ENCODE measurements at regions not wholly inside any gene's neighbourhood (a gene's known extent, or its start where the extent isn't known, plus 50 kb on each side); places are given as distances from the start of the nearest gene placed in this dataset.

DNA sequence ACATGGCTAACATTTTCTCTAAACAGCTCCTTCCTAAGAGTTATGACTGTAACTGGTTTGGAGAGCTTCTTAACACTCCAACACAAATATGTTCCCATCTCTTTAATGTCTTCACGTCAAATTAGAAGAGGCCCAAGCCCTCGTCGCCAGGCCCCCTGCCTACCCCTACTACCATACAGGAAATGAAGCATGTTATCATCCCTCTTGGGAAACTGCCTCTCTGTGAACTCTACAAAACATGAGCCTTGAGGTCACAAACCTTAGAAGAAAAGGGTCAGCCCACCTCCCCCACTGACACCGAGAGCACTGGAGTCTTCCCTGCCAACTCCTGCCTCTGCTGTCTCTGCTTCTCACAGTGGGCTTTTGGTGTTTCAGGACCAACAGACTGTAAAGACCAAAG lies 243.1 kb upstream of the STT3B start:
- H3K27me3 ChIP-seq (replicated peaks in 2 of 5; ENCODE audit: control insufficient read depth in 4 of 5, insufficient read depth in 5 of 5, low read length in 4 of 5), result no peaks in the 10 kb centered on the region
- no peak overlapping the region for H3K4me3 ChIP-seq (ENCODE audit: control insufficient read depth in 1 of 7, extremely low read depth in 1 of 7, insufficient read depth in 4 of 7, low read depth in 2 of 7, low read length in 6 of 7)
- no peaks in the 10 kb centered on the region for H3K9me3 ChIP-seq (ENCODE audit: control extremely low read depth in 1 of 5, control insufficient read depth in 4 of 5, insufficient read depth in 2 of 5, low read depth in 1 of 5, low read length in 4 of 5)
- 67% methylated on average over 3 of the region's 4 CpGs for WGBS (ENCODE audit: insufficient coverage)
- POLR2A ChIA-PET, result no interaction called here
- H3K4me1 ChIP-seq (ENCODE audit: control extremely low read depth in 1 of 4, control insufficient read depth in 4 of 4, insufficient read depth in 4 of 4, low read length in 3 of 4), result peaks cover 0 to 8% (median 0%) of the 10 kb centered on the region in 4 experiments
- no peaks in the 10 kb centered on the region for H3K36me3 ChIP-seq (ENCODE audit: control insufficient read depth in 4 of 4, insufficient read depth in 4 of 4, low read length in 3 of 4)
- CTCF ChIA-PET, result no interaction called here
- no peak for DNase-seq
- H3K27ac ChIP-seq (ENCODE audit: insufficient read depth in 1 of 2, low read depth in 1 of 2, low read length in 2 of 2, poor library complexity in 1 of 2, severe bottlenecking in 2 of 2), result no peak overlapping the region

DNA sequence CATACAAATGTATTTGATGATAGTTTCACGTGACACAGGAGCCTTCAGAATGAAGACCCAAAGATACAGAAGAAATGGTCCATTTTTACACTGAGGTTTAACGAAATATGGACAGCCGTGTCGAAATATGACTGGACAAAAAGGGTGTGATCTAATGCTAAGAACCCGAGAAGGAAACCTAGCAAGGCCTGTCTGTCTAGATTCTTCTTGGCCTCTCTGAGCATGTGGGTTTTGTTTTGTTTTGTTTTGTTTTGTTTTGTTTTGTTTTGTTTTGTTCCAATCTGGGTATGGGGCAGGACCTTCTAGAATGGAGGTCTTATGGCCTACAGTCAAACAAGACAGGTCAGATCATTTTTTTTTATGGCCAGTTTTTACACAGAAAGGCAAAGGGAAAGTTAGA lies 242.7 kb upstream of the STT3B start:
- no peaks in the 10 kb centered on the region for H3K27me3 ChIP-seq (replicated peaks in 2 of 5; ENCODE audit: control insufficient read depth in 4 of 5, insufficient read depth in 5 of 5, low read length in 4 of 5)
- no peaks in the 10 kb centered on the region for H3K36me3 ChIP-seq (ENCODE audit: control insufficient read depth in 4 of 4, insufficient read depth in 4 of 4, low read length in 3 of 4)
- no peak overlapping the region for H3K4me3 ChIP-seq (ENCODE audit: control insufficient read depth in 1 of 7, extremely low read depth in 1 of 7, insufficient read depth in 4 of 7, low read depth in 2 of 7, low read length in 6 of 7)
- POLR2A ChIA-PET, result no interaction called here
- no peak overlapping the region for H3K27ac ChIP-seq (ENCODE audit: insufficient read depth in 1 of 2, low read depth in 1 of 2, low read length in 2 of 2, poor library complexity in 1 of 2, severe bottlenecking in 2 of 2)
- H3K9me3 ChIP-seq (ENCODE audit: control extremely low read depth in 1 of 5, control insufficient read depth in 4 of 5, insufficient read depth in 2 of 5, low read depth in 1 of 5, low read length in 4 of 5), result no peaks in the 10 kb centered on the region
- CTCF ChIA-PET, result no interaction called here
- no peak for DNase-seq
- H3K4me1 ChIP-seq (ENCODE audit: control extremely low read depth in 1 of 4, control insufficient read depth in 4 of 4, insufficient read depth in 4 of 4, low read length in 3 of 4), result peaks cover 0 to 8% (median 0%) of the 10 kb centered on the region in 4 experiments
- 95% methylated on average over 5 of the region's 5 CpGs for WGBS (ENCODE audit: insufficient coverage)

DNA sequence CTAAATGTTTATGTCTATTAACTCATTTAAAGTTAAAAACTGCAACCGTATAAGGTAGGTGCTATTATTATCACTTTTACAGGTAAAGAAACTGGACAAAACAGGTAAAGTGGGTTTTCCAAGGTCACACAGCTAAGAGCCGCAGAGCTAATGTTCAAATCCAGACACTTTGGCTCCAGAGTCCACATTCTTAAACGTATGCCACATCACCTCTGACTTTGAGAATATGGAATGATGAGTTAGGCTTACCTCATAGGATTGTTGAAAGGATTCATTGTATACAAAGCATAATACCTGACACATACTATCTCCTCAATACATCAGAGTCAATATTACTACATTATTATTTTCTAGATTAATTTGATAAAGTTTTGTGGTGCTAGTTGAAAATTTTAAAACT lies 240.9 kb upstream of the STT3B start:
- 100% methylated on average over 1 of the region's 3 CpGs for WGBS (ENCODE audit: insufficient coverage)
- H3K4me3 ChIP-seq (ENCODE audit: control insufficient read depth in 1 of 7, extremely low read depth in 1 of 7, insufficient read depth in 4 of 7, low read depth in 2 of 7, low read length in 6 of 7), result no peak overlapping the region
- no peaks in the 10 kb centered on the region for H3K9me3 ChIP-seq (ENCODE audit: control extremely low read depth in 1 of 5, control insufficient read depth in 4 of 5, insufficient read depth in 2 of 5, low read depth in 1 of 5, low read length in 4 of 5)
- H3K27me3 ChIP-seq (replicated peaks in 2 of 5; ENCODE audit: control insufficient read depth in 4 of 5, insufficient read depth in 5 of 5, low read length in 4 of 5), result no peaks in the 10 kb centered on the region
- POLR2A ChIA-PET, result interaction anchor here (0.6 kb wide), 1 partner anchor 84 kb away, joined by 6 read pairs; no protein-coding TSS in a partner anchor
- H3K27ac ChIP-seq (ENCODE audit: insufficient read depth in 1 of 2, low read depth in 1 of 2, low read length in 2 of 2, poor library complexity in 1 of 2, severe bottlenecking in 2 of 2), result no peak overlapping the region
- no peaks in the 10 kb centered on the region for H3K36me3 ChIP-seq (ENCODE audit: control insufficient read depth in 4 of 4, insufficient read depth in 4 of 4, low read length in 3 of 4)
- CTCF ChIA-PET, result interaction anchor here (1.4 kb wide), 1 partner anchor 106 kb away, joined by 3 read pairs; no protein-coding TSS in a partner anchor
- peaks cover 0 to 8% (median 0%) of the 10 kb centered on the region in 4 experiments for H3K4me1 ChIP-seq (ENCODE audit: control extremely low read depth in 1 of 4, control insufficient read depth in 4 of 4, insufficient read depth in 4 of 4, low read length in 3 of 4)
- no peak for DNase-seq

DNA sequence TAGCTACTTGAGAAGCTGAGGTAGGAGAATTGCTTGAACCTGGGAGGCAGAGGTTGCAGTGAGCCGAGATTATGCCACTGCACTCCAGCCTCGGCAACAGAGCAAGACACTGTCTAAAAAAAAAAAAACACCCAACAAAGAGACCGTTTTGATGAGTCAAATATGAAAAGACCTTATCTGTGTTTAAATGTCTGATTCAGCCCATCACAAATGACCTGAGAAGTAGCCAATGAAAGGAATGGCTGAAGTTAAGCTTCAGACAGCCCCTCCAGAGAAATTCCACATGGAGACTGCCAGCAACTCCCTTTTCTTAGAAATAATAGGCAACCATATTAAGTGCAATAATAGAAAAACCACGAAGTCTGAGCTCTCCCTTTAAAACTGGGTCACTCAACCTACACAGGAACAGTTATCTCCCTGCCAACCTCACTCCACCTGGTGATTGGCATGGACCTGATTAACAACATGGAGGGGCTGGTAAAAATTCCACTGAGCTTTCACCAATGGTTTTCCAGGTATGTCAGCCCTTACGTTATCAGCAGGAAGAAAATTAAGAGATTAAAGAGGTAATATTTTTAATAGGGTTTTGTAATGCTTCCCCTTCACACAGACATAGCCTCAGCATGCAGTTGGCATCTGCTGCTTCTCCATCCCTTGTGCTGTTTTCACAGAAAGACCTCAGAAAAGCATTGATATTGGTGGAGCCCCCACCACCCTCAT lies 238.1 kb upstream of the STT3B start:
- Histone ChIP-seq H3K9me3 (ENCODE audit: control extremely low read depth in 1 of 5, control insufficient read depth in 4 of 5, insufficient read depth in 2 of 5, low read depth in 1 of 5, low read length in 4 of 5) (peaks cover 0 to 7% (median 2%) of the 10 kb centered on the region in 5 experiments), H3K36me3 (ENCODE audit: control insufficient read depth in 4 of 4, insufficient read depth in 4 of 4, low read length in 3 of 4) (no peaks in the 10 kb centered on the region), H3K27ac (ENCODE audit: insufficient read depth in 1 of 2, low read depth in 1 of 2, low read length in 2 of 2, poor library complexity in 1 of 2, severe bottlenecking in 2 of 2) (no peak overlapping the region), H3K4me3 (ENCODE audit: control insufficient read depth in 1 of 7, extremely low read depth in 1 of 7, insufficient read depth in 4 of 7, low read depth in 2 of 7, low read length in 6 of 7) (no peak overlapping the region), H3K4me1 (ENCODE audit: control extremely low read depth in 1 of 4, control insufficient read depth in 4 of 4, insufficient read depth in 4 of 4, low read length in 3 of 4) (peaks cover 0 to 3% (median 0%) of the 10 kb centered on the region in 4 experiments), H3K27me3 (replicated peaks in 2 of 5; ENCODE audit: control insufficient read depth in 4 of 5, insufficient read depth in 5 of 5, low read length in 4 of 5) (no peaks in the 10 kb centered on the region)
- CTCF ChIA-PET, result interaction anchor here (0.6 to 0.7 kb wide), 2 partner anchors 12 to 50 kb away, joined by 3 read pairs; no protein-coding TSS in a partner anchor
- DNase-seq, result no peak
- WGBS (ENCODE audit: insufficient coverage), result 100% methylated on average over 1 of the region's 5 CpGs
- POLR2A ChIA-PET, result no interaction called here

DNA sequence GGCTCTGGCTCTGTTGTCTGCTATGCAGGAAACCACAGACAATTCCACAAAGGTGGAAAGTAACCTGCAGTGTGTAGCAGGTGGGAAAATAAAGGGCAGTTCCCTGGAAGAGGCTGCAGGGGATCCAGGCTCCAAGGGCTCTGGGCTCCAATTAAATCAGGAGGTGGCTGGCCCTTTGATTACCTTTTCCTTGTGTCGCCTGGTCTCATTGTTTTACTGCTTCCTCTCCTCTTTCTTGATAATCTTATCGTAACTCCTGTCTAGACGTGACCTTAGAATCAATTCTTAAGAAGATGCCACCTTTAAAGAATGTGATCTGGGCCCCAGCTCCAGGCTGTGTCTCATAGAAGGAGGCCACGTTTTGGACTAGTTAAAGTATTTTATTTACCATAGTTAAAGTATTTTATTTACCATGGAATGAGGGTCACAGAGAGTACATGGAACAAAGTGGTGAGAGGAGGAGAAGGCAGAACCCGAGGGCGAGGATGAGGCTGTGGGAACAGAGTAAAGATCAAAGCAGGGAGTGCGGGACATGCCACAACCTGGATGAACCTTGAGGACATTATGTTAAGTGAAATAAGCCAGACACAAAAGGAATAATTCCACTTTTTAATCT lies 237.5 kb upstream of the STT3B start:
- Histone ChIP-seq H3K27me3 (replicated peaks in 2 of 5; ENCODE audit: control insufficient read depth in 4 of 5, insufficient read depth in 5 of 5, low read length in 4 of 5) (no peaks in the 10 kb centered on the region), H3K36me3 (ENCODE audit: control insufficient read depth in 4 of 4, insufficient read depth in 4 of 4, low read length in 3 of 4) (no peaks in the 10 kb centered on the region), H3K4me3 (ENCODE audit: control insufficient read depth in 1 of 7, extremely low read depth in 1 of 7, insufficient read depth in 4 of 7, low read depth in 2 of 7, low read length in 6 of 7) (no peak overlapping the region), H3K4me1 (ENCODE audit: control extremely low read depth in 1 of 4, control insufficient read depth in 4 of 4, insufficient read depth in 4 of 4, low read length in 3 of 4) (no peaks in the 10 kb centered on the region), H3K9me3 (ENCODE audit: control extremely low read depth in 1 of 5, control insufficient read depth in 4 of 5, insufficient read depth in 2 of 5, low read depth in 1 of 5, low read length in 4 of 5) (peaks cover 0 to 7% (median 2%) of the 10 kb centered on the region in 5 experiments), H3K27ac (ENCODE audit: insufficient read depth in 1 of 2, low read depth in 1 of 2, low read length in 2 of 2, poor library complexity in 1 of 2, severe bottlenecking in 2 of 2) (no peak overlapping the region)
- CTCF ChIA-PET, result interaction anchor here (0.7 kb wide), 1 partner anchor 11 kb away, joined by 3 read pairs; no protein-coding TSS in a partner anchor
- DNase-seq, result no peak
- POLR2A ChIA-PET, result no interaction called here
- WGBS (ENCODE audit: insufficient coverage), result 95% methylated on average over 4 of the region's 7 CpGs

DNA sequence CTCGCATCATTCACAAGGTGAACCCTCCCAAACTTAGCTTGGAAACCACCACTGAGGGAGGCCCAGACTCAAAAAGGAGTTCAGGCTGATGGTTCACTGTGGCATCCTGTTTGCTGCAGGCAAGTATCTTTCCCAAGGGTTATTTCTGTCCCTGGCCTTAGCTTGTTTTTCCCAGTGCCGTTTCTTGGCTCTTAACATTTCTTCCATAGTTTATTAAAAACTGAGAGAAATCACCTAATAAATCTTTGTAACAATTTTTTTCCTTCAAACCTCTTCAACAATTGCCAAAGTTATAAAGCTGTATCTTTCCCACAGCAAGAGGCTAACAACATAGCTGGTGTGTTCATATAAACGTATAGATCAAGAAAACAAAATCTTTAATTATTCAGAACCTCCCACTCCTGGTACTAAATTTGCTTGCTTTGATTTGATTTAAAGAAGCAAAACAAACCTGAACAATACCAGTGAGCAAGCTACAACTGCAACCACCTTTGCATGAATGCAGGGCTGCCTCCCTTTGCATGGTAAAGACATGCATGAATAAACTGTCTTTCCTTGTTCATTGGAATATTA lies 234.9 kb upstream of the STT3B start:
- no peak for DNase-seq
- H3K9me3 ChIP-seq (ENCODE audit: control extremely low read depth in 1 of 5, control insufficient read depth in 4 of 5, insufficient read depth in 2 of 5, low read depth in 1 of 5, low read length in 4 of 5), result peaks cover 0 to 7% (median 2%) of the 10 kb centered on the region in 5 experiments
- ChIA-PET POLR2A (no interaction called here), CTCF (no interaction called here)
- WGBS (ENCODE audit: insufficient coverage), result 100% methylated on average over 3 of the region's 3 CpGs
- H3K27me3 ChIP-seq (replicated peaks in 2 of 5; ENCODE audit: control insufficient read depth in 4 of 5, insufficient read depth in 5 of 5, low read length in 4 of 5), result no peaks in the 10 kb centered on the region
- no peak overlapping the region for H3K27ac ChIP-seq (ENCODE audit: insufficient read depth in 1 of 2, low read depth in 1 of 2, low read length in 2 of 2, poor library complexity in 1 of 2, severe bottlenecking in 2 of 2)
- no peaks in the 10 kb centered on the region for H3K36me3 ChIP-seq (ENCODE audit: control insufficient read depth in 4 of 4, insufficient read depth in 4 of 4, low read length in 3 of 4)
- no peak overlapping the region for H3K4me3 ChIP-seq (ENCODE audit: control insufficient read depth in 1 of 7, extremely low read depth in 1 of 7, insufficient read depth in 4 of 7, low read depth in 2 of 7, low read length in 6 of 7)
- peaks cover 0 to 11% (median 2%) of the 10 kb centered on the region in 4 experiments for H3K4me1 ChIP-seq (ENCODE audit: control extremely low read depth in 1 of 4, control insufficient read depth in 4 of 4, insufficient read depth in 4 of 4, low read length in 3 of 4)
